GM19467 (cell line): ENCODE measurements at regions not wholly inside any gene's neighbourhood (a gene's known extent, or its start where the extent isn't known, plus 50 kb on each side); places are given as distances from the start of the nearest gene placed in this dataset.

ENCODE experiments used
- ATAC-seq: cut with Tn5 transposase; IDR thresholded peaks from one replicate; pipeline ENCODE4 v1.9.1; 2021; ENCODE audit warnings: mild to moderate bottlenecking, moderate library complexity; ENCODE audit not compliant: unreplicated experiment

DNA sequence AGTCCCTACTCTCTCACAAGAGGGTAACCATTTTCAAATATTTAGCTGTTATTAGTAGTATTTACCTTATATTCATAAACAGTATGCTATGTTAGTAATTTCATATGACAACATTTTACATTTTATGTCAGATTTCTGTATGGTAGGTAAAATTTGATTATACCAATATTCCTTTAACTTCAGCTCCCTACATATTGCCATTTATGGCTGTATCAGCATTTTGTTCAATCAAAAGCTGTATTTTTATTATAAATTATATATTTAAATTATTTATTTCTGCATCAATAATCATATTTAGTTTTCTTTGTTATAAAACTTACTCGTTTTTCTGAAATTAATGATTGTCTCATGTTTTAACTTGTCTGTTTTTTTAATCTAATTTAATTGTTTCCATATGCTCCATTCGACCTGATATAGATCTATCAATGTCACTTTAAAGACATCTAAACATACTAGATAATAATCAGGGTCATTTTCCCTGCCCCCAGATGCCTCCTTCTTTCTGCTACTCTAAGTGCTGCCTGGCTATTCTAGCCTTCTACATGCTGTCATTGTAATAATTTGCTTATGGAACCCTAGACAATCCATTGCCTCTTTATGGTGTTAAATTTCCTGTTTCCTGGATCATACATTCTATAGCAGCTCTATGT lies 1976.7 kb upstream of the ADGRL3 start:
- no peak for ATAC-seq

DNA sequence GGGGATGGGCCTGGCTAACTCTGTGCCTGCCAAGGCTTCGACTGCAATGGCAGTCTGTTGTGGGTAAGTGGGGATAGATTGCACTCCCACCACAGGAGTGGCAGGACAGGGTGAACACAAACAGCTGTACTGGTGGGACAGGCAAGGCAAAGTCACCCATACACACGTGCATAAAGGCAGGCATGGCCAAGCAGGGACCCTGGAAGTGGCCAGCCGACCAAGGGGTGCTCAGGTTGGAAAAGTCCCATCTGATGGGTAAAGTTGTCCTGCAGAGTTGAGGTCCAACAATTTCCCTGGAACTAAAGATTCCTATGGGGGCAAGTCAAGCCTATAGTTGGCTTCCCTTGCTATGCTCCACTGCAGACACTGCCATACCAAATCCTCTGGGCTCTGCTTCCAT lies 1961.9 kb upstream of the ADGRL3 start:
- no peak for ATAC-seq

DNA sequence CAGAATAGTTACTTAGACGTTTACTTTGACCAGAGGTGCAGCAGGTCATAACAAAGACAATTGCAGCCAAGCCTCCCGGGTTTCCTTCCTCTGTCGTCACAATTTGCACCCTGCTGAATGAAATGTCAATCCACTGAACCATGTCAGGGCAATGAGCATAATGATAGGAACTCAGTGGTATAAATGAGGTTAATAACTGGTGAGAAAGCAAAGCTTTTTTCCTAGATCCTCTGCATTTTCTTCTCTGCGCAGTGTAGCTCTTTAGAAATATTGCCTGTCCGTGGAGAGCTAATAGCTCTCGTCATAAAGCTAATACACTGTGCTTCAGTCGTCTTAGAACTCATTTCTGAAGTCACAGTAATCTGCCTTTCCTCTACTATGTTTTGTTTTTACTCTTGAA lies 1960.1 kb upstream of the ADGRL3 start:
- no peak for ATAC-seq

DNA sequence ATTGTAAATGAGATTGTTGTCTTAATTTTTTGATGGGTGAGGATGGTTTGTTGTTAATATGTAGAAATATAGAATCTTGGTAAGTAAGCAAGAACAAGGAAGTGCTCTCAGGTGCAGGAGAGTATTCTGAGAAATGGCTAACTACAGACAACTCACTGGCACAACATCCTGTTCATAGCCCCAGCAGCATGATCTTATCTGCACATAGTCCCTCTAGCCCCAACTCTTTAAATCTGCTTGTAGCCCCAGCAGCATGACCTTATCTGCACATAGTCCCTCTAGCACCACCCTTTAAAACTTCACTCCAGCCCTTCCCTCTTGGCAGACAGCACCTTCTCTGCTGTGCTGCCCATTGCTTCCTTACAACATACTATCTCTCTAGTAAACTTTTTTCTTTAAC lies 1957.1 kb upstream of the ADGRL3 start:
- ATAC-seq: no peak

DNA sequence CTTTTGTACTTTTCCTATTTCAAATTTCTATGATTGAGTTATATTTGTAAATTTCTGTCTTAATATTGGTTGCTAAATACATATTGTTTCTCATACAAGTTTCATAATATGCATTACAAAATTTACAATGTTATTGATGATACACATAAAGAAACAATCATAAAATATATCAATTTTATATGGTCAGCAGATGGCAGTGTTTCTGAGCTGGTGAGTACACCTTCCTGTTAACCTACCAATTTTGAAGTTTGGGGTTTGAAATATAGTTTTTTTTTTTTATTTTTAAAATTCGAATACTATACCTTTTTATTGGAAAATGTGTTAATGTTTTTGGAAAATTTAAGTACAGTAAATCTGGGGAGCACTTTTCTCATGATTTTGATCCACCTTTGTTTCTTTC lies 1953.1 kb upstream of the ADGRL3 start:
- ATAC-seq: no peak

DNA sequence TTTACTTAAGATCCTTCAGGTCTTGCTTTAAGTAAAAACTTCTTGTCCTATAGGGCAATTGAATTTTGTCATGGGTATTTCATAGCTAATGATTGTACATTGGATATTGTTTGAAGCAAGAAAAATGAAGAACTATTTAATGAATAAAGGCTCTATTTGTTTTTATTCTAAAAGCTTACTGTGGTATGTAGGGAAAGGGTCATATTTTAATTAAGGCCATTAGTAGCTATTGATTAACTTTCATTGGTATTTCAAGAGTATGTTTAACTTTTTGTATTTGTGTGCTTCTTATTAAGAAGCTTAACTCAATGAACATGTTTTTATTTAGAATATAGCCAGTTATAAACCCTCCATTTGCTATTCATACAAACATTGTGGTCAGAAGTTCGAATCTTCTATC lies 1951.8 kb upstream of the ADGRL3 start:
- no peak for ATAC-seq

DNA sequence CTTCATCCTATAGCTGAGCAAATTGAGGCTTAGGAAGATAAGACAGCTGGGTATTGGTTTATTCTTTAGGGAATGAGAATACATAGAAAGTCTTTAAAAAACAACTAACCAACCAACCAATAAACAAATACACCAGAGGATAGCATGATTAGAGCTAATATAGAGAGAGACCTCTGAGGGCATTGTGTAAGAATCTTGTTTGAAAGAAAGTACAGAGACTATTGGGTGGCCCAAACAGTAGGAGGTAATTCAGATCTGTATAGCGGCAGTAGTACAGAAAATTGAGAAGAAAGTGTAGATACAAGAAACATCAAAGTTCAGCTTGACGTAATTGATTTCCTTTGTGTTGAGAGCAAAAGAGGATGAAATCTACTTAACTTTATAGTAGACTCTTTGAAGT lies 1951.0 kb upstream of the ADGRL3 start:
- ATAC-seq: no peak

DNA sequence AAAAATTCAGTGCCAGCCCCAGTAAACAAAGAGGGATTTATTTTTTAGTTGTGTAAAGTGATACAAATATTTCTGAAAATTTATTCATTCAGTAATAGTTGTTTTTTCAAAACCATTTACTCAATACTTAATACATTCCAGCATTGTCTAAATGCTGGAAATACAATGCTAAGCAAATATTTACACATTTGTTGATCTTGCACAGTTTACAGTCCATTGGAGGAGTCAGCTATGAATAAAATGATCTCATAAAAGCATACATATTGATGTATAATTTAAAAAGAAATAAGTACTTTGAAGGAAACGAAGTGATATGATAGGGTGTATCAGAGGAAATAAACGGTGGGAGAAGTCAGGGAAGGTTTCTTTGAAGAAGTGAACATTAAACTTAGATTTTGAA lies 1942.1 kb upstream of the ADGRL3 start:
- no peak for ATAC-seq

DNA sequence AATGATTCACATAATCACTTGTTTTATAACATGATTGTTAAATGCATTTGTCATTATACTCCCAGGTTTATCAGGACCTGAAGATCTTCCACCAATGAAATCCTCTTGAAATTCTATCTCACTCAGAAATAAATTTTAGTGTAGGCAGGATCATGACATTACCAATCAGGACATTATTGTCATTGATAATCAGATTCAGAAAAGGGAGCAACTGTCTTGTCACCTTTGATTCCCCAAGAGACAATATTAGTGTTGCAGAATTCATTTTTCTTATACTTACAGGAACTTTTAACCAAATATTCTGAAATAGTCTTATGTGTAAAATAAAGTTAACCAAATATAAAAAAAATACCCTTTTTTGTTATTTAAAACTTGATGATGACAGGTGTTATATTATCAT lies 1892.5 kb upstream of the ADGRL3 start:
- ATAC-seq: no peak

DNA sequence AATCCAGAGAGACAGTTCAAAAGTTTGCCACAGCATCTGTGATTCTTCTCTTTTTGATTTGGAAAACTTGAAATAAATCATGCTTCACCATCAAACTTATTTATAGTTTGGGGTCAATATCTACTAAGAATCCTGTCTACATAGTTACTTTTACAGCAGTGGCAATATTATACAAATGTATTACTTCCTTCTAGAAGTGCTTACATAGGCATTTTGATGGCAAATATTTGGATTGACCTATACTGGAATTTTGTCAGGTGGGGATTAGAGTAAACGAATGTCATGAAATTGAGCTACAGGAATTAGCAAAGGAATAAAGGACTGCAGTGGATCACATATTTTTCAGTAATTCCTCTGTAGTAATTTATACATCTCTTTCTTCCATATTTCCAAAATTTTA lies 1885.5 kb upstream of the ADGRL3 start:
- ATAC-seq: no peak

DNA sequence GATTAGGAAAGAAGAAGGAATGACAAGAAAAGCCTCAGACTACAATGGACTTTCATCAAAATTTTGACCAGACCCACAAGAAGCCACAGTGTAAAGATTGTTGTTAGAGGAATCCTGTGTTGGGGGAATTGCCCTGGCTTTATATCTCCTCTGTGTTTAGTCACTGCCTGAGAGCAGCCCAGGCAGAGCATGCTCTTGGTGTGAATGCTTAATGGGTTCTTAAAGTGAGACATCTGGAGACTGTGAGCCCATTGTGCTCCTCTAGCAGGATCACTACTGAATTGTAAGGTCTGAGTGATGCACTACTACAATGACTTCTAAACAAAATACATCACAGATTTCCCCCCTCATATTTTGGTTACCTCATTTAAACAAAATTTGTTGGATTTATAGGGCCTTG lies 1860.5 kb upstream of the ADGRL3 start:
- ATAC-seq: no peak

DNA sequence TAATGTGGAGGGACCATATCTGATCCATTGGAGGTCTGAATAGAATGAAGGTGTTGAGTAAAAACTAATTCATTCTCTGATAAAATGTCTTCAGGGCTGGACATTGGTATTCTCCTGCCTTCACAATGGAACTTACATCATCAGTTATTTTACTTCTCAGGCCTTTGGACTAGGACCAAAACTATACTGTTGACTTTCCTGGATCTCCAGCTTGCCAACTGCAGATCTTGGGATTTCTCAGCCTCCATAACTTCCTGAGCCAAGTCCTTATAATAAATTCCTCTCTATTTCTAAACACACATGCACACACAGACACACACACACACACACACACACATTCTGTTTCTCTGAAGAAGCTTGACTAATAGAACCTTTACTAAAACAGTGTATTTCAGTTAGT lies 1858.6 kb upstream of the ADGRL3 start:
- no peak for ATAC-seq

DNA sequence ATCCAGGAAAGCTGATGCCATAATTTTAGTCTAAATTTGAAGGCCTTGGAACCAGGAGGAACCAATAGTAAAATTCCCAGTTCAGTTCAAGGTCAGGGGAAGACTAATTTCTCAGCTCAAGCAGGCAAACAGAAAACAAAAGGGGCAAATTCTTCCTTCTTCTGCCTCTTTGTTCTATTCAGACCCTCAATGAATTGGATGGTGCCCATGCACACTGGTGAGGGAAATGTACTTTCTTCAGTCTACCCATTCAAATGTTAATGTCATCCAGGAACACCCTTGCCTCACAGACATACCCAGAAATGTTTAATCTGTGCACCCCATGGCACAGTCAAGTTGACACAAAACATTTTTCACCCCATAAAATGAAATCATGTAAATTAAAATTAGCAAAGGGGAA lies 1851.2 kb upstream of the ADGRL3 start:
- ATAC-seq: no peak

DNA sequence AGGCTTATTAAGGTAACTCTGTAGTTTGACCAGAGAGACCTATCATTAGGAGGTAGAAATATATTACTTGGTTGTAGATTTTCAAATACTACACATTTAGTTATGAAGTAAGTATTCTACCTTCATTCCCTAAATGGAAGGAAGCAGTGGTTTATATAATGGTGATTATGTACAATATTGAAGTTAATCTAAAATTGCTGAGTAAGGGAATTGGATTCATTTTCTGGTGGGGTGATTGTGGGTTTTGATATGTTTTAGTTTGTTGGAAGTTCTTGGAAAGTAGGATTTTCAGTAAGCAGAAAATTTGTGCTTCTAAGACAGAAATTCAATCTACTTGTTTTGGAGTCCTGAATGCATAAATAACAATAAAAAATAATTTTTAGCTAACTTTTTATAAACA lies 1830.9 kb upstream of the ADGRL3 start:
- ATAC-seq: no peak

DNA sequence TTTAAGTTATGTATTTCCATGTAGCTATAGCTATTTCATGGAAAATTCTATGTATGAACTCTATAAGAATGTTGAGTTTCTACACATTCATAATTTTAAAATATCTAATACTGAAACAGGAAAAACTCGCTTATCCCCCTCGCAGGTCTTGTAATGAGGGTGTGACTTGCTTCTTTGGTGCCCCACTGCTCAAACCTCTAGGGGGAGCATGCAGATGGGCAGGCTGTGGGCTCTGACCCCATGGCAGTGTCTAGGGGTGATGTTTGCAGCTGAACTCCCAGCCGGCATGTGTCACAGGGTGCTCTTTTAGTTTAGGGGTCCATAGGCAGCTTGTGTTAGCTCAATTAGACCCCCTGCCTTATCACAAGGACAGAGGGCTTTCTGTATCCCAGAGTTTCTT lies 1825.7 kb upstream of the ADGRL3 start:
- no peak for ATAC-seq

DNA sequence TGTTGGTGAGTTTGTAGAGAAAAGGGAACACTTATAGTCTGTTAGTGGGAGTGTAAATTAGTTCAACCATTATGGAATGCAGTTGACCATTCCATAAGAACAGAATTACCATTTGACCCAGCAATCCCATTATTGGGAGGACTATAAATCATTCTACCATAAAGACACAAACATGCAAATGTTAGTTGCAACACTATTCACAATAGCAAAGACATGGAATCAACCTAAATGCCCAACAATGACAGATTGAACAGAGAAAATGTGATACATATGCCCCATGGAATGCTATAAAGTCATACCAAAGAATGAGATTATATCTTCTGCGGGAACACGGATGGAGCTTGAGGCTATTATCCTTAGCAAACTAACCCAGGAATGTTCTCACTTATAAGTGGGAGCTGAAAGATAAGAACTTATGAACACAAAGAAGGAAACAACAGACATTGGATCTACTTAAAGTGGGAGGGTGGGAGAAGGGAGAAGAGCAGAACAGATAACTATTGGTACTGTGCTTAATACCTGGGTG lies 1819.2 kb upstream of the ADGRL3 start:
- no peak for ATAC-seq

DNA sequence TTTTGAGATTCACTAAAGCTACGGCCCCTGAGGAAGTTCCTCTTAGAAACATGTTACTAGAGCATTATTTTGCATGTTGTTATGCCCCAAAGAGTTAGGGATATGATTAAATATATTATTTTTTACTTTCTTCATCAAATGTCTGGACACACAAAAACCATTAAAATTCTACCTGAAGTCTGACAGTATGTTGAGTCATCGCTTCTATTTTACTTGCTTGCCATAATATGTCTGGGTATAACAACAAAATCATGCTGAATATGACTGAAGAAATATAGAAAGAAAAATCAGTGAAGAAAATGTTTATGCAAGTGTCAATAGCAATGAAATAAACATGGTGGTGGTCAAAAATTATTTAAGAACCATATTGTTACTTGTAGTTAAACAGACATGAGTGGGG lies 1818.5 kb upstream of the ADGRL3 start:
- ATAC-seq: no peak

DNA sequence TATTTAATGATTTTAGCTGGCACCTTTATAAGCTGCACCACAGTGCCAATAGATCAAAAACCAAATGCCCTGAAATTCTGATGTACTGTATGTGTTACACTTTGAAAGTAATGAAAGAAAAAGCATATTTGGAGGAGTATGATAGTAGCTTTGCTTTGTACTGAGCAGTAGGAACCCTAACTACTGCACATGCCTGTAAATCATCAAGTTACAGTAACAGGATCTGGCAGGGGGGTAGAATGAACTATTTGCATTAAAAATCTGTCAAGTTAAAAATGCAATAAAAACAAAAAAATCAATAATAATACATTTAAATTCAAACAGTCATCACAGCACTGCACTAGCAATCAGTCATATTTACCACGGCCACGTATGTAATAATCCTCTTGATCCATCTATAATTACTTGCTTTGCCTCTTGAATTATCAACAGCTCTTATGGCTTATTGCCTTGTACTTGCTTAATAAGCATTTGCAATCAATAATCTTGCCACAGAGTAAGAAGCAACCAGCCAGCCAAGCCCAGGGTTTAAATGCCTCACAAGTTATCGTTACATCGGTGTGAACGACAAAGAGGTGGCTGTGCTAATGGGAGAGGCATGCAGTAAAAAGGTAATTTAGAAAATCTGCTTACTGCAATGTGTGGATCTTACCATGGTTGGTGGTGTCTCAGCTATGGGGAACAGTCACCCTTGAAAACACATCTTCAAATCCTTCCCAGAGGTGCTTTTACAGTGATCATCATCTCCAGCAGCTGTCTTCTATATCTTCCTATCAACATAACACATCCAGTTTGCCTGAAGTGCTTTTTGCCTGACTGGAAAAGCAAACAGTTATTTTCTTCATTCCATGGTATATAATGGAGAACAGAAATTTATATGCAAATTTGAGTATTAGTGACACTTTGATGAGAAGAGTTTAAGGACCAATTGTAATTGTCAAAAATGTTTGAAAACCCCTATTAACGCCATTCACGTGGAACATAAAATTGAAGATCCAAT lies 1812.1 kb upstream of the ADGRL3 start:
- no peak for ATAC-seq

DNA sequence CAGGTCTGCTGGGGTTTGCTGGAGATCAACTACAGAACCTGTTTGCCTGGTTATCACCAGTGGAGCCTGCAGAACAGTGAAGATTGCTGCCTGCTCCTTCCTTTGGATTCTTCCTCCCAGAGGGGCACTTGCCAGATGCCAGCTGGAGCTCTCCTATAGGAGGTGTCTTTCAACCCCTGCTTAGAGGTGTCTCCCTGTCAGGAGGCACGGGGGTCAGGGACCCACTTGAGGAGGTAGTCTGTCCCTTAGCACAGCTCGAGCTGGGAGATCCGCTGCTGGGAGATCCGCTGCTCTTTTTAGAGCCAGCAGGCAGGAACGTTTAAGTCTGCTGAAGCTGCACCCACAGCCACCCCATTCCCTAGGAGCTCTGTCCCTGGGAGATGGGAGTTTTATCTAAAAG lies 1806.3 kb upstream of the ADGRL3 start:
- no peak for ATAC-seq

DNA sequence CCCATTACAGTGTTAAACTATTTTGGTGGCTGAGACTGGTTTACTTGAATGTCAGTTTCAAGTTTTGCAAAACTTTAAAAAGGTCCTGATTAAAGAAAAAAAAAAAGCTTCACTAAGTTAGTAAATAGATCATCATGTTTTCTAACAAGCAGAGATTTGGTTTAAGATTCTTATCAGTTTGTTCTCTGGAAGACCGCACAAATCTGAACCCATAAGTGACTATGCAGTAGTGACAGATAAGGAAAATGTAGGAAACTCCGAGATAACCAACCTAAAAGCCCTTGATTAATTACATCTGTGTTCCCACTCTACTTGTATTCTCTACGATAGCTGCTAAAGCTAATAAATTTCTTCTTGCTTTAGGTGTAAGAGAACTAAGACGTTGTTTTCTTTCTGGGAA lies 1799.8 kb upstream of the ADGRL3 start:
- ATAC-seq: no peak

DNA sequence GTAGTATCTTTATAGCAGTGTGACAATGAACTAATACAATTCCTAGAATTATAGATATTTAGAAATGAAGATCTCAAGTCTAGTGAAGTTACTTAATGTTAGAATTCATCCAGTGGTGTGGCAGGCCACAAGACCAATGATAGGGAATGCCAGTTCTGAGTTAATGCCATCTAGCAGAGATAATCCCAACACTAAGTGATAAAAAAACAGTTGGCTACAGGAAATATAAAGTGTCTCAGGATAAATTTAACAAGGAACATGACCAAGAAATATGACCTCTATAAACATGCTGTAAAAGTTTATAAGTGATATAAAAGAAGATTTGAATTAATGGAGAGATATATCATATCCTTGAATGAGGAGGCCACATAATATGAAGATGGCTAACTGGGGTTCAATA lies 1790.5 kb upstream of the ADGRL3 start:
- no peak for ATAC-seq

DNA sequence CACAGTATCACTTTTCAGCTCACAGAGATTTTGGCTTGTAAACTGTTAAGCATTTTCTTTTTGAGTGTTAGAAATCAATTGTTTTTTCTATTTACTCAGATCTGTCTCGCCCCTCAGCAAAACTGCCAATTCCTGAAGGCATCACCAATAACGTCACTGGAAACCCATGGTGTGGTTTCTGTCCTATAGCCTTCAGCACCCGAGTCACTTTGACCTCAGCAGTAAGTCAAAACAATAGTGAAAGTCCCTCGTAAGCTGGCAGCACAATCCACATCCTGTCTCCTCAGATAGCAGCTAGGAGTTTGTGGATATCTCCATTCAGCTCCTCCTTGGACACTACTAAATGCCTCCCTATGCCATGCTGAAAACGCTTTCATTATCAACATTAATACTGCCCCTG lies 1787.4 kb upstream of the ADGRL3 start:
- ATAC-seq: no peak
